SK-N-SH (cell line): ENCODE measurements at regions not wholly inside any gene's neighbourhood (a gene's known extent, or its start where the extent isn't known, plus 50 kb on each side); places are given as distances from the start of the nearest gene placed in this dataset.
"Not testable (repeated sequence)": the region's sequence is repeated elsewhere in the genome, so short reads cannot be mapped to it uniquely, and the experiment has no call there.

Experiments
- CTCF ChIA-PET: fragments of 300-600, 350-600 bp; formaldehyde crosslinking; extraction: SDS; loops from one replicate; lab custom pipeline; 2021; lab: Yijun Ruan, JAX
- POLR2A ChIA-PET: fragments of 350-600 bp; sonication (Branson Sonifier 250); formaldehyde crosslinking; extraction: SDS; loops from one replicate; lab custom pipeline; 2020; ENCODE audit warnings: antibody characterized with exemption, inconsistent platforms; lab: Yijun Ruan, JAX
- DNase-seq: peaks from one replicate; pipeline ENCODE4 v3.0.0; 2012
- H2AFZ ChIP-seq: fragments of 200-600 bp; sonication (generic); 2 replicates; pipeline ENCODE4 v1.8.1; 2016; ENCODE audit warnings: antibody characterized with exemption, mild to moderate bottlenecking, low read depth
- H3F3A ChIP-seq: fragments of 200-600 bp; sonication (generic); replicated peaks from 2 replicates; pipeline ENCODE3; 2016; ENCODE audit warnings: antibody characterized with exemption, mild to moderate bottlenecking; ENCODE audit not compliant: insufficient read depth
- H3K27ac ChIP-seq, 2 experiments: fragments of 200-500 bp in 1 of 2; fragments of 200-600 bp in 1 of 2; sonication (Bioruptor generic) in 1 of 2; sonication (generic), shearing (Covaris generic) in 1 of 2; 2 replicates each; pipeline versions ENCODE4 v1.5.1 to v1.6.1; 2014 to 2016; ENCODE audit warnings: low read depth in 2 of 2, inconsistent platforms in 1 of 2, low read length in 1 of 2, mild to moderate bottlenecking in 1 of 2, mixed read lengths in 1 of 2
- H3K27me3 ChIP-seq: fragments of 200-600 bp; sonication (generic), shearing (Covaris generic); 2 replicates; pipeline ENCODE4 v1.6.1; 2016; ENCODE audit warnings: mixed run types; ENCODE audit not compliant: insufficient read depth
- H3K36me3 ChIP-seq, 2 experiments: fragments of 200-500 bp in 1 of 2; fragments of 200-600 bp in 1 of 2; sonication (Bioruptor generic) in 1 of 2; sonication (generic) in 1 of 2; replicated peaks in 1 of 2; 2 replicates each; pipeline versions ENCODE3 to v1.5.1; 2014 to 2016; ENCODE audit warnings: low read length in 1 of 2, mild to moderate bottlenecking in 1 of 2; ENCODE audit not compliant: insufficient read depth in 2 of 2, control insufficient read depth in 1 of 2
- H3K4me1 ChIP-seq, 2 experiments: fragments of 200-500 bp in 1 of 2; fragments of 200-600 bp in 1 of 2; sonication (Bioruptor generic) in 1 of 2; sonication (generic), shearing (Covaris generic) in 1 of 2; 2 replicates each; pipeline versions ENCODE4 v1.5.1 to v1.6.1; 2014 to 2016; ENCODE audit warnings: low read depth in 1 of 2, low read length in 1 of 2, mixed run types in 1 of 2; ENCODE audit not compliant: insufficient read depth in 2 of 2, control insufficient read depth in 1 of 2
- H3K4me2 ChIP-seq: fragments of 200-600 bp; sonication (generic), shearing (Covaris generic); 2 replicates; pipeline ENCODE4 v1.6.1; 2017; ENCODE audit warnings: mixed run types
- H3K4me3 ChIP-seq, 2 experiments: fragments of 200-500 bp in 1 of 2; fragments of 200-600 bp in 1 of 2; sonication (Bioruptor generic) in 1 of 2; sonication (generic), shearing (Covaris generic) in 1 of 2; 2 replicates each; pipeline versions ENCODE4 v1.5.1 to v1.8.1; 2014 to 2016; ENCODE audit warnings: low read depth in 2 of 2, inconsistent platforms in 1 of 2, low read length in 1 of 2, mild to moderate bottlenecking in 1 of 2, mixed read lengths in 1 of 2, moderate library complexity in 1 of 2
- H3K79me2 ChIP-seq: fragments of 200-600 bp; sonication (generic); 2 replicates; pipeline ENCODE4 v1.8.1; 2017; ENCODE audit warnings: mild to moderate bottlenecking; ENCODE audit not compliant: insufficient read depth
- H3K9ac ChIP-seq: fragments of 200-600 bp; sonication (generic); 2 replicates; pipeline ENCODE4 v1.6.1; 2017; ENCODE audit warnings: mixed run types
- H3K9me2 ChIP-seq: fragments of 200-600 bp; sonication (generic); 2 replicates; pipeline ENCODE4 v1.6.1; 2017; ENCODE audit warnings: mixed run types
- H3K9me3 ChIP-seq: fragments of 200-600 bp; sonication (generic); 2 replicates; pipeline ENCODE4 v1.6.1; 2017; ENCODE audit warnings: mixed run types, mild to moderate bottlenecking, moderate library complexity
- H4K20me1 ChIP-seq: fragments of 200-600 bp; sonication (generic); 2 replicates; pipeline ENCODE4 v1.6.1; 2017; ENCODE audit warnings: mild to moderate bottlenecking, mixed run types; ENCODE audit not compliant: insufficient read depth
- CHD2 ChIP-seq: fragments of 150-350 bp; IDR thresholded peaks from 2 replicates; pipeline ENCODE4 v1.6.1; 2018; ENCODE audit warnings: low read length; ENCODE audit not compliant: partially characterized antibody
- EP300 ChIP-seq, 2 experiments: IDR thresholded peaks; 2 replicates each; pipeline versions ENCODE4 v1.4.0 to v1.6.1; 2012; ENCODE audit warnings: borderline replicate concordance in 1 of 2, low read depth in 1 of 2, low read length in 1 of 2
- EZH2phosphoT487 ChIP-seq: fragments of 200-600 bp; sonication (generic); IDR thresholded peaks from 2 replicates; pipeline ENCODE4 v1.6.1; 2017; ENCODE audit warnings: low read depth, mixed run types, mild to moderate bottlenecking, antibody characterized with exemption, moderate library complexity, borderline replicate concordance
- FOSL2 ChIP-seq: IDR thresholded peaks from 2 replicates; pipeline ENCODE4 v1.4.0; 2012; ENCODE audit warnings: low read depth, mild to moderate bottlenecking, moderate library complexity, borderline replicate concordance
- FOXM1 ChIP-seq: IDR thresholded peaks from 2 replicates; pipeline ENCODE4 v1.4.0; 2012; ENCODE audit warnings: low read depth, mild to moderate bottlenecking
- GATA2 ChIP-seq: sonication (generic); formaldehyde crosslinking; IDR thresholded peaks from 2 replicates; pipeline ENCODE4 v1.5.0; 2020; ENCODE audit warnings: mild to moderate bottlenecking, missing genetic modification reagents
- MAX ChIP-seq: IDR thresholded peaks from 2 replicates; pipeline ENCODE4 v1.4.0; 2012; ENCODE audit warnings: low read depth
- NFIC ChIP-seq: IDR thresholded peaks from 2 replicates; pipeline ENCODE4 v1.4.0; 2012; ENCODE audit warnings: borderline replicate concordance
- NRF1 ChIP-seq: IDR thresholded peaks from 2 replicates; pipeline ENCODE4 v1.6.1; 2012; ENCODE audit warnings: low read depth, mild to moderate bottlenecking, low read length
- POLR2AphosphoS5 ChIP-seq: IDR thresholded peaks from 2 replicates; pipeline ENCODE4 v1.6.1; 2012; ENCODE audit warnings: low read depth, low read length
- RAD21 ChIP-seq: IDR thresholded peaks from 2 replicates; pipeline ENCODE4 v1.6.1; 2012; ENCODE audit warnings: mild to moderate bottlenecking, low read length
- REST ChIP-seq: IDR thresholded peaks from 2 replicates; pipeline ENCODE4 v1.6.1; 2012; ENCODE audit warnings: mild to moderate bottlenecking, low read depth, low read length, moderate library complexity
- RXRA ChIP-seq: IDR thresholded peaks from 2 replicates; pipeline ENCODE4 v1.4.0; 2012; ENCODE audit warnings: low read depth, mild to moderate bottlenecking, borderline replicate concordance
- TEAD4 ChIP-seq: IDR thresholded peaks from 2 replicates; pipeline ENCODE4 v1.4.0; 2012; ENCODE audit warnings: mild to moderate bottlenecking, borderline replicate concordance; ENCODE audit not compliant: insufficient read depth
- YY1 ChIP-seq: IDR thresholded peaks from 2 replicates; pipeline ENCODE4 v1.4.0; 2012; ENCODE audit warnings: low read depth, mild to moderate bottlenecking
- ZBTB33 ChIP-seq: IDR thresholded peaks from 2 replicates; pipeline ENCODE4 v1.4.0; 2012; ENCODE audit warnings: low read depth, borderline replicate concordance
- WGBS: methylation state at CpG from one replicate; pipeline ENCODE4 v1.1.6; 2017; ENCODE audit warnings: low lambda C conversion rate; 5-methylcytosine and 5-hydroxymethylcytosine counted together

GRCh38 chr18:39449566-39449965 is 1884.0 kb upstream of the CELF4 start:
- Histone ChIP-seq H3F3A (no peaks in the 10 kb centered on the region), H3K79me2 (no peaks in the 10 kb centered on the region), H3K4me3 (no peak overlapping the region), H3K9me3 (no peaks in the 10 kb centered on the region), H3K9ac (no peak overlapping the region), H2AFZ (no peak overlapping the region), H3K36me3 (no peaks in the 10 kb centered on the region), H3K4me2 (no peak overlapping the region), H3K27me3 (no peaks in the 10 kb centered on the region), H3K9me2 (no peaks in the 10 kb centered on the region), H3K27ac (no peak overlapping the region), H4K20me1 (no peaks in the 10 kb centered on the region), H3K4me1 (no peaks in the 10 kb centered on the region)
- ChIA-PET POLR2A (no interaction called here), CTCF (no interaction called here)
- 36% methylated on average over 3 of the region's 3 CpGs for WGBS
- no peak for TF ChIP-seq CHD2
- no peak for TF ChIP-seq REST
- no peak for TF ChIP-seq NRF1
- TF ChIP-seq POLR2AphosphoS5 = no peak
- no peak for TF ChIP-seq FOSL2
- no peak for TF ChIP-seq YY1
- no peak for TF ChIP-seq TEAD4
- TF ChIP-seq ZBTB33 = no peak
- TF ChIP-seq RXRA = no peak
- no peak for TF ChIP-seq MAX
- TF ChIP-seq NFIC = no peak
- no peak for TF ChIP-seq RAD21
- DNase-seq = no peak

GRCh38 chr18:39448942-39449341 is 1883.3 kb upstream of the CELF4 start:
- no peak overlapping the region for H3K9ac ChIP-seq
- H4K20me1 ChIP-seq = no peaks in the 10 kb centered on the region
- H3K27me3 ChIP-seq = no peaks in the 10 kb centered on the region
- no peaks in the 10 kb centered on the region for H3K79me2 ChIP-seq
- no peaks in the 10 kb centered on the region for H3F3A ChIP-seq
- H3K9me2 ChIP-seq = no peaks in the 10 kb centered on the region
- H3K36me3 ChIP-seq = no peaks in the 10 kb centered on the region
- H3K9me3 ChIP-seq = no peaks in the 10 kb centered on the region
- POLR2A ChIA-PET = no interaction called here
- DNase-seq = no peak
- H3K27ac ChIP-seq = no peak overlapping the region
- TF ChIP-seq EP300 (IDR thresholded peaks at IDR 0.05; ENCODE audit: borderline replicate concordance in 1 of 2, low read depth in 1 of 2, low read length in 1 of 2) (no peak), FOXM1 (no peak), FOSL2 (no peak), GATA2 (CRISPR knock-in tag) (no peak), EZH2phosphoT487 (no peak)
- H3K4me2 ChIP-seq = no peak overlapping the region
- H3K4me1 ChIP-seq = no peaks in the 10 kb centered on the region
- no peak overlapping the region for H2AFZ ChIP-seq
- 10% methylated on average over 1 of the region's 1 CpG for WGBS
- H3K4me3 ChIP-seq = no peak overlapping the region
- CTCF ChIA-PET = no interaction called here

GRCh38 chr18:39444957-39445356 is 1879.4 kb upstream of the CELF4 start:
- H3K36me3 ChIP-seq, CTCF ChIA-PET, H3F3A ChIP-seq, H3K79me2 ChIP-seq, DNase-seq, H3K4me3 ChIP-seq, H3K27me3 ChIP-seq, H3K4me1 ChIP-seq, H3K9ac ChIP-seq, H3K9me2 ChIP-seq, H3K4me2 ChIP-seq, POLR2A ChIA-PET, H2AFZ ChIP-seq, H4K20me1 ChIP-seq, H3K9me3 ChIP-seq, H3K27ac ChIP-seq: not testable (repeated sequence)
- WGBS = 51% methylated on average over 2 of the region's 2 CpGs
